Endothelial cell (in vitro differentiated cells): ENCODE measurements at regions not wholly inside any gene's neighbourhood (a gene's known extent, or its start where the extent isn't known, plus 50 kb on each side); places are given as distances from the start of the nearest gene placed in this dataset.

Source experiments
- DNase-seq: peaks from one replicate; pipeline ENCODE4 v3.0.0; 2021; ENCODE audit warnings: low spot score
- H3K27ac Mint-ChIP-seq: one replicate; pipeline ENCODE4 v1.8.0; 2021; ENCODE audit warnings: mixed read lengths, inconsistent platforms; ENCODE audit not compliant: unreplicated experiment
- H3K27me3 Mint-ChIP-seq: one replicate; pipeline ENCODE4 v1.8.0; 2021; ENCODE audit warnings: mild to moderate bottlenecking, moderate library complexity, mixed read lengths, inconsistent platforms; ENCODE audit not compliant: unreplicated experiment
- H3K36me3 Mint-ChIP-seq: one replicate; pipeline ENCODE4 v1.8.0; 2021; ENCODE audit warnings: mild to moderate bottlenecking, low read depth, mixed read lengths, inconsistent platforms; ENCODE audit not compliant: unreplicated experiment
- H3K4me1 Mint-ChIP-seq: one replicate; pipeline ENCODE4 v1.8.0; 2021; ENCODE audit warnings: mild to moderate bottlenecking, mixed read lengths, inconsistent platforms; ENCODE audit not compliant: unreplicated experiment
- H3K4me3 Mint-ChIP-seq: one replicate; pipeline ENCODE4 v1.8.0; 2021; ENCODE audit warnings: mild to moderate bottlenecking, mixed read lengths, inconsistent platforms; ENCODE audit not compliant: unreplicated experiment
- H3K9me3 Mint-ChIP-seq: one replicate; pipeline ENCODE4 v1.8.0; 2021; ENCODE audit warnings: mixed read lengths, inconsistent platforms; ENCODE audit not compliant: unreplicated experiment
- TF ChIP-seq, protein P1 (sequence below): fragments of 200-600 bp; sonication (generic); IDR thresholded peaks from one replicate; pipeline ENCODE4 v1.5.0; 2021; ENCODE audit warnings: antibody characterized with exemption; ENCODE audit not compliant: unreplicated experiment

DNA sequence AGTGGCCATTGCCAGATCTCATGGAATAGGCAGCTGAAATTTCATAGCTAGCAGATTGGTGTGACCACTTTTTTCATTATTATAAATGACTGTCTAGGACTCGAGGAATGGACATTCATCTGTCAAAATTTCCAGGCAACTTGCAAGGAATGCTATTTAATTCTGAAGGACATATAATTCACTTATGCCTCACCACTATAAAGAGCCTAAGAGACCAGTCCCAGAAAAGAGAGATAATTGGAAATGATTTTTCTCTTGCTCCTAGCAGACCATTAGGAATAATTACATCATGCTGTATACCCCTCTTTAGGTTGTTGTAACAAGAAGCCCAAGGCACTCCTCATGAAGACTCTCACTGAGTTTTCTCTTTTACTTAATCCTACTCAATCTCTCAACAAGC, 557.4 kb upstream of the RAB6C start:
- DNase-seq: no peak
- no peaks in the 10 kb centered on the region for H3K36me3 Mint-ChIP-seq
- H3K4me1 Mint-ChIP-seq: no peaks in the 10 kb centered on the region
- TF ChIP-seq, protein P1, sequence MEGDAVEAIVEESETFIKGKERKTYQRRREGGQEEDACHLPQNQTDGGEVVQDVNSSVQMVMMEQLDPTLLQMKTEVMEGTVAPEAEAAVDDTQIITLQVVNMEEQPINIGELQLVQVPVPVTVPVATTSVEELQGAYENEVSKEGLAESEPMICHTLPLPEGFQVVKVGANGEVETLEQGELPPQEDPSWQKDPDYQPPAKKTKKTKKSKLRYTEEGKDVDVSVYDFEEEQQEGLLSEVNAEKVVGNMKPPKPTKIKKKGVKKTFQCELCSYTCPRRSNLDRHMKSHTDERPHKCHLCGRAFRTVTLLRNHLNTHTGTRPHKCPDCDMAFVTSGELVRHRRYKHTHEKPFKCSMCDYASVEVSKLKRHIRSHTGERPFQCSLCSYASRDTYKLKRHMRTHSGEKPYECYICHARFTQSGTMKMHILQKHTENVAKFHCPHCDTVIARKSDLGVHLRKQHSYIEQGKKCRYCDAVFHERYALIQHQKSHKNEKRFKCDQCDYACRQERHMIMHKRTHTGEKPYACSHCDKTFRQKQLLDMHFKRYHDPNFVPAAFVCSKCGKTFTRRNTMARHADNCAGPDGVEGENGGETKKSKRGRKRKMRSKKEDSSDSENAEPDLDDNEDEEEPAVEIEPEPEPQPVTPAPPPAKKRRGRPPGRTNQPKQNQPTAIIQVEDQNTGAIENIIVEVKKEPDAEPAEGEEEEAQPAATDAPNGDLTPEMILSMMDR: no peak
- no peak overlapping the region for H3K27ac Mint-ChIP-seq
- H3K4me3 Mint-ChIP-seq: no peak overlapping the region
- H3K27me3 Mint-ChIP-seq: no peaks in the 10 kb centered on the region
- no peaks in the 10 kb centered on the region for H3K9me3 Mint-ChIP-seq

DNA sequence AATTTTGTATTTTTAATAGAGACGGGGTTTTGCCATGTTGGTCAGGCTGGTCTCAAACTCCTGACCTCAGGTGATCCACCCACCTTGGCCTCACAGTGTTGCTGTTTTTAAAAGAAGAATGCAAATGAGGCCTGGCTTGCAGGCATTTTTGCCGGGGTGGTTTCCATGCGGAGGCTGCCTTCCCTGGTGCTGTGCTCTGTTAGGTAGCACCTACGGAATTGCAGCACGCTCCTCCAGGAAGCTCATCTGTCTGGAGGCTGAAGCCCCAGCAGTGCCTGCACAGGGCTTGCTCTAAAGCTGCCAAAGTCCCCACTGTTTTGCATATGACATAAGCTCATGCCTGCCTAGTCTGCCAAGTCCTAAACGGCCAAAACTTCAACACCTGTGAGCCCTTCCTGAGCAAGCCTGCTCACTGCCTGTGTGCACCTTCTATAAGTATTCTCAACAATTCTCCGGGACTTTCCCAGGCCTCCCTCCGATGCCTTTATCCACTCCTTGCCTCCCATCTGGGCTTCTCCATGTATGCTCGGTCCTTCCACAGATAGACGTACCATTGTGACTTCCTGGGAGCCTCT, 551.3 kb upstream of the RAB6C start:
- H3K36me3 Mint-ChIP-seq: peaks cover 3% of the 10 kb centered on the region
- no peaks in the 10 kb centered on the region for H3K4me1 Mint-ChIP-seq
- H3K27ac Mint-ChIP-seq: no peak overlapping the region
- H3K9me3 Mint-ChIP-seq: no peaks in the 10 kb centered on the region
- TF ChIP-seq, protein P1: no peak
- H3K4me3 Mint-ChIP-seq: no peak overlapping the region
- no peak for DNase-seq
- H3K27me3 Mint-ChIP-seq: peaks cover 8% of the 10 kb centered on the region

DNA sequence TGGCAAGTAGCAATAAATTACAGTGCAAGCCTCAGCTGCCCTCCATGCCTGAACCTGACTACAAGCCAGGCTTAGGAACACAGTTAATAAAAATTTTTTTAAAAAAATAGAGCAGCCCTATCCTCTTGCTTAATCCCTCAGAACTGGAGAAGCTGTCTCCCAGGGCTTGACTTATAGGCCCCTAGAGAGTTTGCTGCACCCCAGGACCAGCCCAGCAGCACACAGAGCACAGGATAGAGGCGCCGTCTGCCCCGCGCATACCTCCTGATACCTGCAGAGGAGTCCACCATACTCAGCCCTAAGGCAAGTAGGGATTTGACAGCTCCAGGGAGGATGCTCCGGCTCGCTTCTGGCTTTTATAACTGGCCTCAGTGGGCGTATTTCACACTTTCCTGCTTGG, 548.6 kb upstream of the RAB6C start:
- no peaks in the 10 kb centered on the region for H3K4me1 Mint-ChIP-seq
- H3K9me3 Mint-ChIP-seq: no peaks in the 10 kb centered on the region
- H3K4me3 Mint-ChIP-seq: no peak overlapping the region
- H3K27ac Mint-ChIP-seq: no peak overlapping the region
- peaks cover 8% of the 10 kb centered on the region for H3K27me3 Mint-ChIP-seq
- TF ChIP-seq, protein P1: no peak
- peaks cover 3% of the 10 kb centered on the region for H3K36me3 Mint-ChIP-seq
- DNase-seq: no peak

DNA sequence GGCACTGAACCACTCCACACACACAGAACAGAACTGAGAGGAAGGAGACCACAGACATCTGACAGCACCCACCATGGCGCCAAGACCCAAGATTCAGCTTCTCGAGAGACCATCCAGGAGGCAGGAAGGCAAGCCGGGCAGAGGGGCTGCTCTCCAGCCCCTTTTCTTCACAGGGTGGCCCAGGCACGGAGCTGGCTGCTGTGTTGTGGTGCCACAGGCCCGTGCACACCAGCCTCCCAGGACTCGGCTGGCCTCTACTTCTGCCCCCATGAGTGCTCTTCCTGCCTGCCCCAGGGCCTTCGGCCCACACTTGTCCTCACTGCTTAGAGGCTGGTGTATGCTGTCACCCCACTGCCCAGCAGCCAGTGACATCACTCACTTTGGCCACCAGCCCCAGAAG, 547.6 kb upstream of the RAB6C start:
- TF ChIP-seq, protein P1: no peak
- Mint-ChIP-seq H3K9me3 (no peaks in the 10 kb centered on the region), H3K4me1 (no peaks in the 10 kb centered on the region), H3K36me3 (peaks cover 3% of the 10 kb centered on the region), H3K27me3 (peaks cover 8% of the 10 kb centered on the region), H3K27ac (no peak overlapping the region), H3K4me3 (no peak overlapping the region)
- DNase-seq: no peak

DNA sequence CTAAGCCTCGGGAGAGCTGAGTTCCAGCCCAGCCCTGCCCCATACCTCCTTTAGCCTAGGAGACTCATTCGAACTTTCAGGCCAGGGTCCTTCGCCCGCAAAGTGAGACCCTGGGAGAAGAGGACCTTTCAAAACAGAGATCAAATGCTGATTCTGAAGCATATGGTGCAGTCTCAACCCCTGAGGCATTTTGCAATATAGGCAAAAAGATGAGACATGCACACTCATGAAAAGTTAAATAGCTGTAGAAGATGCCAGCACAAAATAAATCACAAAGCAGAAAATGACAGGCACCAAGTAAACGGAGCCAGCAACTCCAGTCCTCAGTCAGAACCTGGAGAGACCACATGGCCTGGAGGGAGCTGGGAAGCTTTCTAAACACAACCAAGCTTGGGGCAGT, 542.7 kb upstream of the RAB6C start:
- no peak overlapping the region for H3K4me3 Mint-ChIP-seq
- no peak overlapping the region for H3K27ac Mint-ChIP-seq
- H3K27me3 Mint-ChIP-seq: peaks cover 5% of the 10 kb centered on the region
- no peaks in the 10 kb centered on the region for H3K4me1 Mint-ChIP-seq
- no peaks in the 10 kb centered on the region for H3K36me3 Mint-ChIP-seq
- DNase-seq: no peak
- TF ChIP-seq, protein P1: no peak
- H3K9me3 Mint-ChIP-seq: no peaks in the 10 kb centered on the region
